ENCODE measurements at regions not wholly inside any gene's neighbourhood (a gene's known extent, or its start where the extent isn't known, plus 50 kb on each side); places are given as distances from the start of the nearest gene placed in this dataset.

- no peak for DNase-seq (ENCODE audit: low read depth in 2 of 2)
Observed at GRCh38 chr1:87437663-87438295, 109.1 kb downstream of the LMO4 start.

GRCh38 chr1:87439821-87440220 lies 111.1 kb downstream of the LMO4 start:
- no peak for DNase-seq (ENCODE audit: low read depth in 2 of 2)

GRCh38 chr1:87449348-87449963 lies 120.8 kb downstream of the LMO4 start:
- peak in 1 of 2 donors; percentile 3 for DNase-seq (ENCODE audit: low read depth in 2 of 2)

- no peak for DNase-seq (ENCODE audit: low read depth in 2 of 2)
Observed at GRCh38 chr1:87450136-87450535, 121.5 kb downstream of the LMO4 start.

GRCh38 chr1:87450615-87451209 lies 122.0 kb downstream of the LMO4 start:
- DNase-seq (ENCODE audit: low read depth in 2 of 2): no peak

- DNase-seq (ENCODE audit: low read depth in 2 of 2): no peak
Observed at GRCh38 chr1:87451229-87451920, 122.7 kb downstream of the LMO4 start.

GRCh38 chr1:87452648-87453047 lies 124.0 kb downstream of the LMO4 start:
- no peak for DNase-seq (ENCODE audit: low read depth in 2 of 2)

- no peak for DNase-seq (ENCODE audit: low read depth in 2 of 2)
Observed at GRCh38 chr1:87457408-87457807, 128.7 kb downstream of the LMO4 start.

GRCh38 chr1:87462894-87463293 lies 134.2 kb downstream of the LMO4 start:
- DNase-seq (ENCODE audit: low read depth in 2 of 2): no peak

GRCh38 chr1:87464022-87464490 lies 135.4 kb downstream of the LMO4 start:
- DNase-seq (ENCODE audit: low read depth in 2 of 2): no peak

GRCh38 chr1:87466621-87467020 lies 137.9 kb downstream of the LMO4 start:
- DNase-seq (ENCODE audit: low read depth in 2 of 2): no peak

- DNase-seq (ENCODE audit: low read depth in 2 of 2): no peak
Observed at GRCh38 chr1:87472716-87473115, 144.0 kb downstream of the LMO4 start.

- DNase-seq (ENCODE audit: low read depth in 2 of 2): no peak
Observed at GRCh38 chr1:87473203-87473661, 144.6 kb downstream of the LMO4 start.

- DNase-seq (ENCODE audit: low read depth in 2 of 2): no peak
Observed at GRCh38 chr1:87474098-87474497, 145.4 kb downstream of the LMO4 start.

- no peak for DNase-seq (ENCODE audit: low read depth in 2 of 2)
Observed at GRCh38 chr1:87478231-87478630, 149.6 kb downstream of the LMO4 start.

- DNase-seq (ENCODE audit: low read depth in 2 of 2): no peak
Observed at GRCh38 chr1:87495147-87495546, 166.5 kb downstream of the LMO4 start.

- DNase-seq (ENCODE audit: low read depth in 2 of 2): no peak
Observed at GRCh38 chr1:87495870-87496269, 167.2 kb downstream of the LMO4 start.

- no peak for DNase-seq (ENCODE audit: low read depth in 2 of 2)
Observed at GRCh38 chr1:87497380-87498203, 168.9 kb downstream of the LMO4 start.

GRCh38 chr1:87501738-87502137 lies 173.1 kb downstream of the LMO4 start:
- no peak for DNase-seq (ENCODE audit: low read depth in 2 of 2)

GRCh38 chr1:87505391-87505983 lies 176.8 kb downstream of the LMO4 start:
- no peak for DNase-seq (ENCODE audit: low read depth in 2 of 2)

- DNase-seq (ENCODE audit: low read depth in 2 of 2): no peak
Observed at GRCh38 chr1:87506147-87506546, 177.5 kb downstream of the LMO4 start.
